IMR-90 (cell line): ENCODE measurements at regions not wholly inside any gene's neighbourhood (a gene's known extent, or its start where the extent isn't known, plus 50 kb on each side); places are given as distances from the start of the nearest gene placed in this dataset.

Experiments
- ATAC-seq: fragments of 200-7000 bp; cut with Tn5 transposase; 2 replicates; pipeline ENCODE4 v1.9.1; 2020; ENCODE audit warnings: low read depth, mild to moderate bottlenecking, moderate library complexity
- BruUV-seq: library from RNA; stranded (reverse); fragments of 400-500 nt; replicated peaks from 2 replicates; lab custom pipeline; 2021; lab: Mats Ljungman, UMichigan
- CTCF ChIA-PET: fragments of 300-600 bp; formaldehyde crosslinking; extraction: SDS; loops from one replicate; lab custom pipeline; 2021; ENCODE audit warnings: antibody characterized with exemption; lab: Yijun Ruan, JAX
- POLR2A ChIA-PET: fragments of 300-600 bp; sonication (Branson Sonifier 250); formaldehyde crosslinking; loops from one replicate; lab custom pipeline; 2022; ENCODE audit warnings: antibody characterized with exemption; ENCODE audit not compliant: unreplicated experiment; lab: Charles Lee
- DNase-seq: peaks from one replicate; pipeline ENCODE4 v3.0.0; 2013
- H2AFZ ChIP-seq: replicated peaks from 2 replicates; pipeline ENCODE3; 2013; ENCODE audit warnings: low read length, mild to moderate bottlenecking; ENCODE audit not compliant: poor library complexity
- H2AK5ac ChIP-seq: 2 replicates; pipeline ENCODE4 v1.6.1; 2013; ENCODE audit warnings: low read depth, low read length, inconsistent platforms
- H2AK9ac ChIP-seq: replicated peaks from 2 replicates; pipeline ENCODE3; 2013; ENCODE audit warnings: mild to moderate bottlenecking, low read depth, low read length, moderate library complexity; ENCODE audit not compliant: poor library complexity
- H2BK120ac ChIP-seq: 2 replicates; pipeline ENCODE4 v1.6.1; 2013; ENCODE audit warnings: low read depth, low read length, inconsistent platforms
- H2BK15ac ChIP-seq: 3 replicates; pipeline ENCODE4 v1.6.1; 2013; ENCODE audit warnings: low read depth, low read length, inconsistent platforms
- H2BK20ac ChIP-seq: 2 replicates; pipeline ENCODE4 v1.6.1; 2013; ENCODE audit warnings: low read depth, mild to moderate bottlenecking, inconsistent platforms, low read length, moderate library complexity
- H2BK5ac ChIP-seq: 2 replicates; pipeline ENCODE4 v1.6.1; 2013; ENCODE audit warnings: mild to moderate bottlenecking, low read depth, low read length, inconsistent platforms; ENCODE audit not compliant: poor library complexity, severe bottlenecking
- H3K14ac ChIP-seq: replicated peaks from 2 replicates; pipeline ENCODE4 v1.6.1; 2013; ENCODE audit warnings: low read depth, low read length, inconsistent platforms
- H3K18ac ChIP-seq: 2 replicates; pipeline ENCODE4 v1.6.1; 2013; ENCODE audit warnings: low read depth, low read length, control low read depth
- H3K23ac ChIP-seq: 2 replicates; pipeline ENCODE4 v1.6.1; 2013; ENCODE audit warnings: low read depth, low read length, inconsistent platforms
- H3K27ac ChIP-seq: 2 replicates; pipeline ENCODE4 v1.5.1; 2013; ENCODE audit warnings: mild to moderate bottlenecking, control low read depth, low read length; ENCODE audit not compliant: insufficient read depth
- H3K27me3 ChIP-seq: 2 replicates; pipeline ENCODE4 v1.6.1; 2013; ENCODE audit warnings: low read length; ENCODE audit not compliant: control insufficient read depth, insufficient read depth
- H3K36me3 ChIP-seq: 2 replicates; pipeline ENCODE4 v1.6.1; 2013; ENCODE audit warnings: low read length, mixed read lengths; ENCODE audit not compliant: control insufficient read depth, insufficient read depth
- H3K4ac ChIP-seq: 2 replicates; pipeline ENCODE4 v1.6.1; 2013; ENCODE audit warnings: low read depth, low read length, inconsistent platforms
- H3K4me1 ChIP-seq: 2 replicates; pipeline ENCODE4 v1.6.1; 2013; ENCODE audit warnings: low read length, mixed read lengths; ENCODE audit not compliant: control insufficient read depth, insufficient read depth
- H3K4me2 ChIP-seq: 2 replicates; pipeline ENCODE4 v1.6.1; 2013; ENCODE audit warnings: low read depth, mild to moderate bottlenecking, control low read depth, low read length, moderate library complexity
- H3K4me3 ChIP-seq: 2 replicates; pipeline ENCODE4 v1.5.1; 2013; ENCODE audit warnings: low read depth, mild to moderate bottlenecking, control low read depth, low read length, moderate library complexity; ENCODE audit not compliant: insufficient read depth
- H3K56ac ChIP-seq: 2 replicates; pipeline ENCODE4 v1.6.1; 2013; ENCODE audit warnings: low read length, inconsistent platforms; ENCODE audit not compliant: insufficient read depth; ENCODE audit errors: extremely low read depth
- H3K79me1 ChIP-seq, 2 experiments: 2 replicates each; pipeline ENCODE4 v1.6.1; 2013; ENCODE audit warnings: low read length in 2 of 2, inconsistent platforms in 1 of 2, low read depth in 1 of 2
- H3K9ac ChIP-seq: 2 replicates; pipeline ENCODE4 v1.6.1; 2013; ENCODE audit warnings: low read depth, low read length, control low read depth
- H3K9me1 ChIP-seq: 2 replicates; pipeline ENCODE4 v1.6.1; 2013; ENCODE audit warnings: low read length, inconsistent platforms; ENCODE audit not compliant: insufficient read depth
- H3K9me3 ChIP-seq: 2 replicates; pipeline ENCODE4 v1.6.1; 2013; ENCODE audit warnings: low read length; ENCODE audit not compliant: control insufficient read depth, insufficient read depth
- H4K20me1 ChIP-seq: 2 replicates; pipeline ENCODE4 v1.6.1; 2013; ENCODE audit warnings: low read length, inconsistent platforms; ENCODE audit not compliant: insufficient read depth
- H4K5ac ChIP-seq: 2 replicates; pipeline ENCODE4 v1.6.1; 2013; ENCODE audit warnings: mild to moderate bottlenecking, low read depth, low read length, control low read depth
- H4K8ac ChIP-seq, 2 experiments: 2 replicates each; pipeline ENCODE4 v1.6.1; 2013; ENCODE audit warnings: low read depth in 2 of 2, low read length in 2 of 2, control low read depth in 1 of 2, inconsistent platforms in 1 of 2
- H4K91ac ChIP-seq: 2 replicates; pipeline ENCODE4 v1.6.1; 2013; ENCODE audit warnings: low read depth, low read length, inconsistent platforms; ENCODE audit not compliant: insufficient read depth
- BHLHE40 ChIP-seq: fragments of 150-350 bp; IDR thresholded peaks from 2 replicates; pipeline ENCODE4 v1.6.1; 2016; ENCODE audit warnings: mild to moderate bottlenecking, low read depth, low read length
- CHD1 ChIP-seq: IDR thresholded peaks from 2 replicates; pipeline ENCODE4 v1.6.1; 2012; ENCODE audit warnings: low read depth, low read length, improper control_type of control experiment
- FOS ChIP-seq: fragments of 150-350 bp; IDR thresholded peaks from 2 replicates; pipeline ENCODE4 v1.6.1; 2016; ENCODE audit warnings: low read depth, low read length
- MAFK ChIP-seq: IDR thresholded peaks from 2 replicates; pipeline ENCODE4 v1.6.1; 2012; ENCODE audit warnings: low read depth, low read length, improper control_type of control experiment
- MAZ ChIP-seq: IDR thresholded peaks from 2 replicates; pipeline ENCODE4 v1.6.1; 2012; ENCODE audit warnings: low read depth, mild to moderate bottlenecking, low read length, improper control_type of control experiment, moderate library complexity, borderline replicate concordance
- MXI1 ChIP-seq: IDR thresholded peaks from 2 replicates; pipeline ENCODE4 v1.6.1; 2012; ENCODE audit warnings: low read depth, mild to moderate bottlenecking, low read length, moderate library complexity, borderline replicate concordance
- NFE2L2 ChIP-seq: fragments of 150-350 bp; IDR thresholded peaks from 2 replicates; pipeline ENCODE4 v1.6.1; 2016; ENCODE audit warnings: low read depth, mild to moderate bottlenecking, low read length
- RCOR1 ChIP-seq: IDR thresholded peaks from 2 replicates; pipeline ENCODE4 v1.6.1; 2012; ENCODE audit warnings: mild to moderate bottlenecking, low read length, improper control_type of control experiment; ENCODE audit not compliant: insufficient replicate concordance
- SMC3 ChIP-seq: fragments of 150-350 bp; IDR thresholded peaks from 2 replicates; pipeline ENCODE4 v1.6.1; 2016; ENCODE audit warnings: low read depth, mild to moderate bottlenecking, antibody characterized with exemption, low read length, moderate library complexity
- USF2 ChIP-seq: fragments of 150-350 bp; IDR thresholded peaks from 2 replicates; pipeline ENCODE4 v1.6.1; 2017; ENCODE audit warnings: mild to moderate bottlenecking, antibody characterized with exemption, low read length, low read depth
- WGBS, 2 experiments: methylation state at CpG; one replicate each; pipeline versions ENCODE4 v1.1.5 to v1.1.7; 2013; ENCODE audit warnings: missing lambda C conversion rate in 2 of 2; ENCODE audit not compliant: insufficient read length in 1 of 2; ENCODE audit errors: extremely low coverage in 2 of 2; 5-methylcytosine and 5-hydroxymethylcytosine counted together
- dilution Hi-C: fragments of 300-500 bp; cut with HindIII; formaldehyde crosslinking; loops from one replicate; pipeline ENCODE4 v1.14.3; 2018; ENCODE audit warnings: low sequenced_read_pairs; ENCODE audit not compliant: unreplicated experiment
- in situ Hi-C: fragments of 300-500 bp; cut with MboI; formaldehyde crosslinking; loops from 3 replicates; pipeline ENCODE4 v1.14.3; 2019; ENCODE audit warnings: low sequenced_read_pairs, inconsistent platforms, mixed read lengths
- intact Hi-C: fragments of 100-400 bp; cut with micrococcal nuclease; formaldehyde crosslinking; loops from 2 replicates; pipeline ENCODE4 v1.10.0; 2022
- TF ChIP-seq, protein P1 (sequence below): fragments of 150-350 bp; IDR thresholded peaks from 2 replicates; pipeline ENCODE4 v1.6.1; 2016; ENCODE audit warnings: low read depth, mild to moderate bottlenecking, low read length, moderate library complexity, borderline replicate concordance
- TF ChIP-seq, protein P2 (sequence below): conservative IDR thresholded peaks from 2 replicates; pipeline ENCODE4 v1.5.1; 2012; ENCODE audit warnings: mild to moderate bottlenecking, low read depth, low read length, improper control_type of control experiment

DNA sequence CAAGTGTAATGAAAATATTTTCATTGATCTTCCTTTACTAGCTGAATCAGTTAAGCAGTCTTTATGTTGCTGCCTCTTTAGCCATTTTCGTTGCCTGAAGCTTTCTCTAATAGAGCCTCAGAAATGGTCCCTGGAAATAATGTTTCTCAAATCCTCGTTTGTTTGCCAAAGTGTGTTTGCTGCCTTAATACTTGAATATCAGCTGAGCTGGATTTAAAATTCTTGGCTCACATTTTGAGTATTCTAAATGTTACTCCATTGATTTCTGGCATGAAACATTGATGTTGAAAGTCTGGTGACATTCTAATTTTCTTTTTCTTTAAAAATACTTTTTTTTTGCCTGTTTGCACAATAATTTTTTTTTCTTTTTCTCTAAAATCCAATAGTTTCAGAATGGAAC lies 84.6 kb upstream of the SERBP1 start:
- peaks cover 8% of the 10 kb centered on the region for H3K9me3 ChIP-seq
- H2BK20ac ChIP-seq = no peak overlapping the region
- in situ Hi-C loops (no loop called here), intact Hi-C loops (no loop called here), dilution Hi-C loops (no loop called here)
- no peak overlapping the region for H4K8ac ChIP-seq
- no peak overlapping the region for H2BK15ac ChIP-seq
- no peak for ATAC-seq
- no peak overlapping the region for H3K4ac ChIP-seq
- H3K14ac ChIP-seq = no peak overlapping the region
- no peak overlapping the region for H3K27ac ChIP-seq
- ChIA-PET CTCF (no interaction called here), POLR2A (no interaction called here)
- no peaks in the 10 kb centered on the region for H3K9me1 ChIP-seq
- no peak overlapping the region for H2AK9ac ChIP-seq
- no peaks in the 10 kb centered on the region for H4K20me1 ChIP-seq
- BruUV-seq = no TSS peak
- H3K56ac ChIP-seq = no peak overlapping the region
- H3K79me1 ChIP-seq = no peaks in the 10 kb centered on the region
- no peaks in the 10 kb centered on the region for H3K4me1 ChIP-seq
- H2BK5ac ChIP-seq = no peak overlapping the region
- H3K36me3 ChIP-seq = no peaks in the 10 kb centered on the region
- peaks cover 3% of the 10 kb centered on the region; the same call in 1 of the 2 replicates for H3K27me3 ChIP-seq
- no peak overlapping the region for H4K91ac ChIP-seq
- no peak overlapping the region for H3K23ac ChIP-seq
- no peak overlapping the region for H3K4me2 ChIP-seq
- no peak overlapping the region for H3K4me3 ChIP-seq
- no peak overlapping the region for H4K5ac ChIP-seq
- no peak overlapping the region for H2AFZ ChIP-seq
- WGBS, 2 experiments = no CpG with 5 or more reads among the region's 2 CpGs
- H3K18ac ChIP-seq = no peak overlapping the region
- no peak for TF ChIP-seq SMC3
- no peak for TF ChIP-seq CHD1
- TF ChIP-seq USF2 = no peak
- no peak for TF ChIP-seq BHLHE40
- TF ChIP-seq RCOR1 = no peak
- TF ChIP-seq MAFK = no peak
- no peak for TF ChIP-seq NFE2L2
- TF ChIP-seq, protein P1, sequence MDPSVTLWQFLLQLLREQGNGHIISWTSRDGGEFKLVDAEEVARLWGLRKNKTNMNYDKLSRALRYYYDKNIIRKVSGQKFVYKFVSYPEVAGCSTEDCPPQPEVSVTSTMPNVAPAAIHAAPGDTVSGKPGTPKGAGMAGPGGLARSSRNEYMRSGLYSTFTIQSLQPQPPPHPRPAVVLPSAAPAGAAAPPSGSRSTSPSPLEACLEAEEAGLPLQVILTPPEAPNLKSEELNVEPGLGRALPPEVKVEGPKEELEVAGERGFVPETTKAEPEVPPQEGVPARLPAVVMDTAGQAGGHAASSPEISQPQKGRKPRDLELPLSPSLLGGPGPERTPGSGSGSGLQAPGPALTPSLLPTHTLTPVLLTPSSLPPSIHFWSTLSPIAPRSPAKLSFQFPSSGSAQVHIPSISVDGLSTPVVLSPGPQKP = no peak
- no peak for TF ChIP-seq FOS
- TF ChIP-seq, protein P2, sequence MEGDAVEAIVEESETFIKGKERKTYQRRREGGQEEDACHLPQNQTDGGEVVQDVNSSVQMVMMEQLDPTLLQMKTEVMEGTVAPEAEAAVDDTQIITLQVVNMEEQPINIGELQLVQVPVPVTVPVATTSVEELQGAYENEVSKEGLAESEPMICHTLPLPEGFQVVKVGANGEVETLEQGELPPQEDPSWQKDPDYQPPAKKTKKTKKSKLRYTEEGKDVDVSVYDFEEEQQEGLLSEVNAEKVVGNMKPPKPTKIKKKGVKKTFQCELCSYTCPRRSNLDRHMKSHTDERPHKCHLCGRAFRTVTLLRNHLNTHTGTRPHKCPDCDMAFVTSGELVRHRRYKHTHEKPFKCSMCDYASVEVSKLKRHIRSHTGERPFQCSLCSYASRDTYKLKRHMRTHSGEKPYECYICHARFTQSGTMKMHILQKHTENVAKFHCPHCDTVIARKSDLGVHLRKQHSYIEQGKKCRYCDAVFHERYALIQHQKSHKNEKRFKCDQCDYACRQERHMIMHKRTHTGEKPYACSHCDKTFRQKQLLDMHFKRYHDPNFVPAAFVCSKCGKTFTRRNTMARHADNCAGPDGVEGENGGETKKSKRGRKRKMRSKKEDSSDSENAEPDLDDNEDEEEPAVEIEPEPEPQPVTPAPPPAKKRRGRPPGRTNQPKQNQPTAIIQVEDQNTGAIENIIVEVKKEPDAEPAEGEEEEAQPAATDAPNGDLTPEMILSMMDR = no peak
- no peak for TF ChIP-seq MXI1
- TF ChIP-seq MAZ = no peak
- no peak for DNase-seq
- no peak overlapping the region for H2AK5ac ChIP-seq
- H2BK120ac ChIP-seq = no peak overlapping the region
- H3K9ac ChIP-seq = no peak overlapping the region
